NCI-H524 treated with DMSO at 0.1 percent for 48 hours (cell line): ENCODE measurements at regions not wholly inside any gene's neighbourhood (a gene's known extent, or its start where the extent isn't known, plus 50 kb on each side); places are given as distances from the start of the nearest gene placed in this dataset.

ENCODE experiments used
- DNase-seq: peaks from one replicate; lab custom pipeline; 2025; lab: John Stamatoyannopoulos, UW

DNA sequence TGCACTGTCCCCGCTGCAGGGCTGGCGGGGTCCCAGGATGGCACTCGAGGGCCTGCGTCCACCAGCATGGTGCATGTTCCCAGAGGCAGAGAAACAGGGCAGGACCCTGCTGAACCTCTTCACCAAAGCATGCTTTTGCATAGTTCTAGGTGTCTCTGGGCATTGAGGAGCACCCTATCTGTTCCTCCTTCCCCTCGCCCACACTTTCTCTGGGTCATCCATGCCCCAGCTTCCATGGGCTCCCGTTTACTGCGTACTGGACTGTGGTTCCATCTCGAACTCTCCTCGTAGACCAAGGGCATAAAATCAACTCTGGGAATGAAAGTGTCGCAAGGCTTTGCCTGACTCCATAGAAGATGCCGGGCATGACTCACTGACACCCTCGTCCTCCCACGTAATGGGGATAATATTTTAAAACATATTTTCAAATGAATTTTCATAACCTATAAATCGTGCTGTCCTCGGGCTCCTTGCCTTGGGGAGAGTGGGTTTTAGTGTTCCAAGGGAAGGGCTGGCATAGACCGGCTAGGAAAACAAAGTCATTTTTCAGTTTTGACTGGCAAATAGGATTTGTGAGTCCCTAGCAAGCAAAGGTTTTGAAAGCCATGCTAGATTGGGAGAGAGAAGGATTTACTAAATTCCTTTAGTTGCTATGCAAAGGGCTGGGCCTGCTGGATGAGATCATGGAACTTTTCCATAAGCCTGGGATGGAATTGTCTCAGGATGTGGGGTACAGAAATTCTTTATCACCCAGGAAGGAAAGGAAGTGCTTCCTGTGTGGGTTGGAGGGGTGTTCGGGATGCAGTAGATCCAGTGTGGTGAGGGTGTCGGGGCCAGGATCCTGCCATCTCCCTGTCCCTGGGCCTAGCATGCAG is 498.7 kb upstream of the MKI67 start:
- no peak for DNase-seq

DNA sequence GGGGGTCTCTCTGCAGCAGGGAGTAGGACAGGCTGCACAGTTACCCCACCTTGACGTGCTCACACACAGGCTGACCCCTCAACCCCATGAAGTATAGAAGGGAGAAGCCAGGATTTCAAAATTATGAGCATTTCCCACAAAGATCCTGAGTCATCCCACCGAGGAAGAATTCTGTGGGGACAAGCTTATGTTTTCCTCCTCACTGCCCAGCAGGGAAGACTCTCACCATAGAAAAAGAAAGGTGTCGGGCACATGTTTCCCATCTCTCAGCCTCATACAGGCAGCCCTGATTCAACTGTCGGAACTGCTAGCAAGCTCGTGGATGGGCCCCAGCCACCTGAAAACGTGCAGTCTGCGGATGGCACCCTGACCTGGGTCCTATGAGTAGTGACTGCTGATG is 499.7 kb upstream of the MKI67 start:
- no peak for DNase-seq

DNA sequence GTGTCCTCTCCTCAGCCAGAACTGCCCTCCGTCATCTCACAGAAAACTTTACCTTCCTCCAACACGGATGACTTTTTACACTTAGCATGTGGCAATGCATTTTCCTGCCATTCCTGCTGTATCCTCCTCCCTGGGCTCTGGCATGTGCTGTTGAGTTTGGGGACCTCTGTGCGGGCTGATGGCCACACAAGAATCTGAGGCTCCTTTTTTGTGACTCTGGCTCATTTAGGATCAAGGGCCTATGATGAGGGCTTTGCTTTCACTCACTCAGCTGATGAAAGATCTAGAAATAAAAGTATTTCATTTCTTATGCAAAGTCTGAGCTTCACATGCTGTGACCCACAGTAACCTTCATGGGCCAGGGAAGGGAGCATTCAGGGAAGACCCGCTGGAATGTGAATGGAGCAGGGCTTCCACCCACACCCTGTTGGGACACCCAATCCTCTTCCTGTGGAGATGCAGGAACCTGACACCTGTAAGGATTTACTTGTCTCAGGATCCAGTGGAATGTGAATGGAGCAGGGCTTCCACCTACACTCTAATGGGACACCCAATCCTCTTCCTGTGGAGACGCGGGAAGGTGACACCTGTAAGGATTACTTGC is 500.3 kb upstream of the MKI67 start:
- DNase-seq, result no peak

DNA sequence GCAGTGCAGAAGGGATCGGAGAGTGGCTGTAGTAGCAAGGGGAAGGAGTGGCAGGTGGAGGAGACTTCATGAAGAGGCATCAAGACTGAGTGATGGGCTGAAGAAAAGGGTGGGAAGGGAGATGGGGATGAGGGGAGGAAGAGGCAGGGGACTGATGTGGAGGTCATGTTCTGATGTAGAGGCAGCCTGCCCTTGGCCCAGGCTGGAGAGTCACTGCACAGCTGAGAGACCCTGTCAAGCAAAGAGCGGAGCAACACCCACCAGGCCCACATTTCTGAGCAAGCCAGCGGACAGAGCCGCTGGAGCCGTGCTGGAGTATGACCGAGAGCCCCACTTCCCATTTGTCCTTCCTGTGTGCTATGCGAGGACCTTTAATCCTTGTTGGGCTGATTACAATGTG is 501.6 kb upstream of the MKI67 start:
- no peak for DNase-seq

DNA sequence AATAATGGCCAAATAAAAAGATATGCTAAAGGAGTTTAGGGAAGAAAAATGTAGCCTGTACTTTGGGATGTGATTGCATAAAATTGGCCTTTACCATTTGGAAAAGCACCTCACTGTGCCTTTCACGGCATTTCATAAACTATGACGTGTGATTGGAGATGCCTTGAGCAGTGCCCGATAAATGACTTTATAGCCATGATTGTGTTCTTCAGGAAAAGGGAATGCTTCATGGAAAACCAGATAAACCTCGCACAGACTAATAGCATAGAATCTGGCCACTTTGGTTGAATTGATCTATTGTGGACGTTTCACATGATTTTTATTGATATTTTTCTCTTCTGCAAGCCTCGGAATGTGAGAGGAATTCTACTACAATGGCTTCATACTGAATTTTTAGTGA is 502.0 kb upstream of the MKI67 start:
- DNase-seq, result no peak

DNA sequence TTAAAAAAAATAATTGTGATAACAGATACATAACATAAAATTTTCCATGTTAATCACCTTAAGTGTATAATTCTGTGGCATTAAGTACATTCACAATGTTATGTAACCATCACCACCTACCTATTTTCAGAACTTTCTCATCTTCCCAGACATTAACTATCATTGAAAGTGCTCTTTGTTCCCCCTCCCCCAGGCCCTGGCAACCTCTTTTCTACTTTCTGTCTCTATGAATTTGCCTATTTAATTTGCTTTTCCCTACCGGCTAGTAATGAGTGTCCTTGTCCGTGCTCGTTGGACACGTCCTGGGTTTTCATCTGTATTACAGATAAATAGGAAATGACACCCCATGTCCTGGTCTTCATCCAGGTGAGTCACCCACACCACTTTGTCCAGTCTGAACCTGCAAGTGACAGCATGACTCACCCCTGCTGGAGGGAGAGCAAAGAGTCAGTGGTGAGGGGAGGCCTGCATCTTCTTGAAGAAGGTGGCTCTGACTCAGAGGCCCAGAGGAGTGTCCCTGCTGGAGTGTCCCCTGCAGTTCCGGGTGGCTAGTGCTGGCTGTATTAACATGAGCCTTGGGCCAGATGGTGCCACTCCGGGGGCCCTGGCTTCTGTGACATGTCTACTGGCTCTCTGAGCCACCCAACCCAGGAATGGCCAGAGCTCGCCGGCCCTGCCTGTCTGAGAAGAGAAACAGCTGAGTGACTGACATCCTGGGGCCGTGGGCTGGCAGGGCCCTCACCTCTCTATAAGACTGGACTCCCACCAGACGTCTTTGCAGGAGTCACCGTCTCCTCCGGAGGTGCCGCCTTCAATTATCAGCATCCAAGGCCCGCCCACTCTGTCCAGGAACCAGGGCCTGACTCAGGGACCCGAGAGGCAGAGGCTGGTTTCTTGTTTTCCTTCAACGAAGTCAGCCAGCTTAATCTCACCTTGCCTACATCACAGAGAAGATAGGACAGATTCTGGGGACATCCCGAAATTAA is 503.2 kb upstream of the MKI67 start:
- DNase-seq, result no peak

DNA sequence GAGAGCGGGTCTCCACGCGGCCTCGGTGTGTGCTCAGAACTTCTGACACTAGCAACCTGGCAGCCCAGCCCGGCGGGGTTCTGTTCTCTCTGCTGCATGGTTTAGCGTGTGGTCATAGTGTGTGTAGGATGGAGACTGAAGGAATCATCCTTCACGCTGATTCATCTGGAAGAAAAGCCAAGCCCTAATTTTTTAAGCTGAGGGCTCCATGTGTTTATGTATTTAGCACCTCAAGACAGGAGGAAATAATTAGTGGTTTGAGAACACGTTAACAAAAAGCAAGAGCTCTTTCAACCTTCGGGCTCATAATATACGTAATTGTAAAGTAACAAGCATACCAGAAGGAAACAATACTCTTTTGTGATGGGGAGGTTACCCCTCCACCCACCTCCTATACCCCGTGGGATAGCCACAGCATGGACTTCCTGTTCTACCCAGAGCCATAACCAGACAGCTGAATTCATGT is 504.6 kb upstream of the MKI67 start:
- no peak for DNase-seq

DNA sequence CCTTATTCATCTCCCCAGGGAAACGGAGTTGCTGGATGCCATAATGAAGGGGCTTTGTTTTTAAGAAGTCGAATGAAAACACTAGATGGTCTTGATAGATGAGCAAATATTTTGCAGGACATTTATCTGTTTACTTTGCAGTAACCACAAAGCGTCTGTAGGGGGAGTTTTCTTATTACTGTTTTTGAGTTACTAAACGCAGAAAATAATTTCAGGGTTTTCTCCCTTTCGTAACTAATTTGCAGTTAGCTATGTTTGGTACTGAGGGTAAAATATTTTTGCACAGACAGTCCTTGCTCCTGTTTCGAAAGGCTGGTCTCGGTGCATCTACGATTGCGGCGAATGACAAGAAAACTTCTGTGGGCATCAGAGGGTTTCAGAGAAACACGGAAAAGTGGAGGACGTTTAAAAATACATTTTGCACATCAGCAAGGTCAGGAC is 505.6 kb upstream of the MKI67 start:
- no peak for DNase-seq

DNA sequence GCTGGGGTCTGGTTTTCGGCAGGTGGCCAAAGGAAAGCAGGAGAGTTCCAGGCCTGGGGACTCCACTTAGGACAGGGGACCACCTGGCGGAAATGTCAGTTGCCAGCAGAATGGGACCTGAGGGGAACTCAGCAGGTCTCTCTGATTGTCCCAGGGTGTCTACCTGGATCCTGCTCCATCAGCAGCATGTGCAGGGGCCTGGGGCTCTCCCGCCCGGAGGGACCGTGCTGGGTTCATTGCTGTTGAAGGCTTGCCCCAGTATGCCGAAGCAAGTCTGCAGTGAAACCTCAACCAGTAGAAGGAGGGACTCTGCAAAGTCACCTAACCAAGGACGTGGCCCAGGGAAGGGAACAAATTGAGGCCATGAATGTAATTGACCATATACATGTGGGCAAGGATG is 506.5 kb upstream of the MKI67 start:
- DNase-seq, result no peak

DNA sequence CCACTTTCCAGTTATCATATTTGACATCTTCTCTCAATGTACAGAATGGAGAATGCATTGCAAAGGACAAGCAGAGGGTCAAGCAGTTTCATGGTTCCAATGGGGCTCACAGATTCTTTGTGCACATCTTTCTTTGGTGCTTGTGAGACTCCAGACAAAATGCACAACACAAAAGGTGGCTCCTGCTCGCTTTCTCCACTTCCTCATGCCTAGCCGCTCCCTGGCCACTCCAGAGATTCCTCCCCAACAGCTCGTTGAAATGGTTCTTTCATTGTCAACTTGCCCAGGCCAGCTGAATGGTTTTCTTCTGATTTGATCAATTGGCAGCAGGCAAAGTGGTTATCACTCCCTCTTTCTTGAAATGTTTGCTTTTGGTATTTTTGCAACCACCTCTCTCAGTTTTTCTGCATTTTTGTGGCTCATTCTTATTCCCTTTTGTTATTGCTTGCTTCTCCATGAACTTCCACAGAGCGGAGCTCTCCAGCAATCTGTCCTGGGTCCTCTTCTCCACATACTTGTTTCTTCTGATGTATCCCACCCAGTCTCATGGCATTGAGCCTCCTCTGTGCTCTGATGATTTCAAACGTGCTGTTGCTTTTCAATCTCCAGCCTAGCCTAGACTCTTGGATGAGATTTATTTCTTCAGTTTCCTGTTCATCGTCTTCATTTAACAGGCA is 507.8 kb upstream of the MKI67 start:
- DNase-seq, result no peak

DNA sequence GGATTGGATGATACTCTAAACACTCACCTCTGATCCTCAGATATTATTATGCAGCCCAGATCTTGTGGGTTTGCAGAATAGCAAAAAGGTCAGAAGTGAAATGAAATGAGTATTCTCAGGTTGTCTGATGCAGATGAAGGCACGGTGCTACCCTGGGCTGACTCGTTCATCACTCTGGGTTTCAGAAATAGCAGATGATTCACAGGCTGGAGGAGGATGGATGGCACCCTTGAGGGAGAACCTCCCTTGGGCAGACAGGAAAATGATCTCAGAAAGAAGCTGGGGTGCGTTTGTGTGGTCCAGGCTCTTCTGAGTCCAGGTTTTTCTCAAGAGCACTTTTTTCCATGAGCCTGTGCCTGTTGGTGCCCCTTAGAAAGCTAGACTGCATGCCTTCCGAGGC is 515.8 kb upstream of the MKI67 start:
- DNase-seq, result no peak

DNA sequence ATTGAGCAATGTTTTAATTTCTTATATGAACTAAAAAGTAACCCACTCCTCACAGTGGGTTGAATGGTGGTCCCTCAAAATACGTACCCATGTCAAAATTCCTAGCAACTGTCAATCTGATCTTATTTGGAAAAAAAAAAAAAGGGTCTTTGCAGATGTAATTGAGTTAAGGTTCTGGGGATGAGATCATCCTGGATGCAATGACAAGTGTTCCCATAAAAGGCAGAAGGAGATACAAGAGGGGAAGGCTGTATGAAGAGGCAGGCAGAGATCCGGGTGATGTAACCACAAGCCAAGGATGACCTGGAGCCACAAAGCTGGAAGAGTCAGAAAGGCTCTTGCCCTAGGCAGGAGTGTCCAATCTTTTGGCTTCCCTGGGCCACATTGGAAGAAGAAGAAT is 516.3 kb upstream of the MKI67 start:
- no peak for DNase-seq

DNA sequence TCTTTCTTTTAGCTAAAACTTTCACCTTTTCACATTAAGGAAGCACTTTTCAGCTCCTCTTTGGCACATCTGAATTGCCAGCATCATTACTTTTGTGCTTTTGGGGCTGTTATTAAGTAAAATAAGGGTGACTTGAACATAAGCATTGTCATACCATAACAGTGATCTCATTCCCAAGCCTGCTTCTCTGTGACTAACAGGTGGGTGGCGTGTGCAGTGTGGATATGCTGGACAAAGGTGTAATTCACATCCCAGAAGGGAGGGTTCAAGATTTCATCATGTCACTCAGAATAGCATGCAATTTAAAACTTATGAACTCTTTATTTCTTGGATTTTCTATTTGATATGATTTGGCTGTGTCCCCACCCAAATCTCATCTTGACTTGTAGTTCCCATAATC is 517.4 kb upstream of the MKI67 start:
- no peak for DNase-seq

DNA sequence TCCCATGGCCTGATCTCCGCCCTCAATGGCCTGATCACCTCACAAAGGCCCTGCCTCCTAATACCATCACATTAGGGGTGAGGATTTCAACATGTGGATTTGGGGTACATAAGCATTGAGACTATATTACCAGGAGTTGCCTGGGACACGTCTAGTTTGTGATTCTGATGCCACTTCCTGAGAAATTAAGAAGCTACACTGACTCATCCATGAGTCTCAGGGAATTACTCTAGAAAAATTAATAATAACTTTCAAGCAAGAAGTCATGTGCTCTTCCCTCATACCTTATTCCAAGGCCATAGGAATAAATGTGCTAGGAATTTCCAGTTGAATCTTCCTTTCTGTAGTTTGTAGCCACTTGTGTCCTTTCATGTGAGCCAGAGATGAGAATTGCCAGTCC is 519.3 kb upstream of the MKI67 start:
- no peak for DNase-seq

DNA sequence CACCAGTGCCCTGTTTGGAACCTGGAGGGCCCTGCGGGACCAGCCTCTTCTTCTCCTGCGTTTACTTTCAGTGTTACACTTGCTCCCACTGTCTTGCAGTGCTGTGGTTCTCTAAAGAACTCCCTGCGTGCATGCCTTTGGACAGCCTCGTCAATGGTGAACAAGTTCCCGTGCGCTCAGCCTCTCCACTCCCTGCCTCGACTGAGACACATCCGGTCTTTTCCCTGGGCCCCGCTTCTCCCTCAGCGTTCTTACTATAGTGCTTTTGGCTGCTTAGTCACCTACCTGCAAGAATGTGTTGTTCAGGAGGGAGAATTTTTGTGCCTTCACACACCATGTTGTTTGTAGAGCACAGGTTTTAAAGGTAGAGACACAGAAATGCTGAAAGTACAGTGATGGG is 520.7 kb upstream of the MKI67 start:
- no peak for DNase-seq

DNA sequence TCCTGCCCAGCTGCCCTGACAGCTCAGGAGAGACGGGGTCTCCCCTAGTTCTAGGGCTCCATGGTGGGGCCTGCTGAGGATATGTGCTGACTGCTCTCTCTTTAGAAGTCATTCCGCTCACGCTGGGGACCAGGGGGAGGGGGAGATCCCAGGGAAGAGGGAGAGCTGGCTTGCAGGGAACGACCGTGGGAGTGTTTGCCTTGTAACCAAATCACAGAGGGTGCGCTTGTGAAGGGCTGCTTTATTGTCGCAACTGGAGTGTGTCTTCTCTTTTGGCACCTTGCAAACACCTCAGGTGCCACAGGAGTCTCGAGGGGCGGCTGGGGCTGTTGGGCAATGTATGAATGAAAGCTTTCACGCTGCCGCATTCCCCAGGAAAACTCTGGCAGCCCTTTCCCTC is 531.3 kb upstream of the MKI67 start:
- DNase-seq, result no peak

DNA sequence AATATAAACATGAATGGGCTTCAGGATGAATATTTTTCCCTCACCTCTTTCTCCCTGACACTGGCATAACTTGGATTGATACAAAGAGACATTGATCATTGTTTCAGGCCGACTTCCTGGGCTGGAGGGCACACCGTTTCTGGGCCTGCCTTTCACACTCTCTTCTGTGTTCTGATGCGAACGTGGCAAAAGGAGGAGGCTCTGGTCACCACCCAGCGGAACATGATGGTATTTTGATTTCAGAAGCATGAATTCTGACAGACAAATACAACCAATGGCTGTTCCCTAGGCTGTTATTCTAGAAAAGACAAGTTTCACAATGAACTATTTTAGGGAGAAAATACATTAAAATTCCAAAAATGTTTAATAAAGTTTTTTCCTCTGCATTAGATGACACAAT is 534.5 kb upstream of the MKI67 start:
- no peak for DNase-seq

DNA sequence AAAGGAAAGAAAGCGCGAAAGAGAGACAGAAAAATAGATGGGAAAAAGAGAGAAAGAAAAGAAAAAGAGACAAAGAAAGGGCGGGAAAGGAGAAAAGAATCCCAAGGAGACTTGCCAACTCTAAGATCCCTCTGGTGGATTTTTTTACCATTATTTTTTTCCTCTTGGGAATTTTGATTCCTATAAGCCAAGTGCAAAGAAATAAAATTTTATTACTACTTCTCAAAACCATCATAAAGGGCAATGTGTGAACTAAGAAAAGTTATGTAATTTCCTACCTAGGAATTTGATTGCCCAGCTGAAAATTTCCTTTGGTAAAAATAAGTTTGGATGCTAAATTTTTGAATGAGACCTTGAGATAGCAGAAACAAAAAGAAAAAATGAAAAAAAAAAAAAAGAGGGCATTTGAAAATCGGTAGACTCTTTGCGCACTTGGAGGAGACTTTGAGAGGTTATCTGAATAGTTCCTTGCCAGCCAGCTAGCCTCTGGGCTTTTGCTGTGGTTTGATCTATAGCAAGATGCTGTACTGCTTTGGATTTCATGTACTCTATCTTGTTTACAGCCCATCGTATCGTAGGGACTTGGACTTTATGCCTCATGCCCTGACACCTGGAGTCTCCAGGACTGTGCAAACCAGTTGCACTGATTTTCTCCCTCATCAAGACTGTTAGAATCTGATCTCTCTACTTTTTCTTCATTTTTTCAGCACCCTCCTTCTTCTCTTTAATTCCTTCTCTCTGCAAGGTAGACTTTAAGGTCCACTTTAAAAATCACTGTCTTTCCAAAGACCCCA is 535.4 kb upstream of the MKI67 start:
- DNase-seq, result no peak

DNA sequence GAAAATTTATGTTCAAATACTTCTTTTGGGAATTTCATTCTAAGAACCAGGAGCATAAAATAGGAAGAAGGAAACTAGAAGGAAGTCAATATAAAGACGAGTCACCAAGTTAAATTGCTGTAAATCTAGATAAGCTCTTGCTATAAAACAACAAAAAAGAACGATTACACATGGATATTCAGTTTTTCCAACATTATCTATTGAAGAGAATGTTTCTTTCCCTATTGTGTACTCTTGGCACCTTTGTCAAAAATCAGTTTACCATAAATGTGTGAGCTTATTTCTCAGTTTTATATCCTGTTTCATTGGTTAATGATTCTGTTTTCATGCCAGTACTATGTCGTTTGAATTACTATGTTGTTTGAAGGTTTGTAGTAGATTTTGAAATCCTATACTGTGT is 536.3 kb upstream of the MKI67 start:
- no peak for DNase-seq

DNA sequence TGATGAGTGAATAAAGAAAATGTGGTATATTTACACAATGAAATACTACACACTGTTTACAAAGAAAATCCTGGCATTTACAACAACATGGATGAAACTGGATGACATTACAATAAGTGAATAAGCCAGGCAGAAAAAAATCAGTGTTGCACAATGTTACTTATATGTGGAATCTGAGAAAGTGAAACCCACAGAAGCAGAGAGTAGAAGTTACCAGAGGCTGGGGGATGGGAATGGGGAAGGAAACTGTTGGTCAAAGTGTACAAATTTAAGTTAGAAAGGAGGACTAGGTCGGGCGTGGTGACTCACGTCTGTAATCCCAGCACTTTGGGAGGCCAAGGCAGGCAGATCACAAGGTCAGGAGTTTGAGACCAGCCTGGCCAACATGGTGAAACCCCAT is 538.5 kb upstream of the MKI67 start:
- DNase-seq, result no peak

DNA sequence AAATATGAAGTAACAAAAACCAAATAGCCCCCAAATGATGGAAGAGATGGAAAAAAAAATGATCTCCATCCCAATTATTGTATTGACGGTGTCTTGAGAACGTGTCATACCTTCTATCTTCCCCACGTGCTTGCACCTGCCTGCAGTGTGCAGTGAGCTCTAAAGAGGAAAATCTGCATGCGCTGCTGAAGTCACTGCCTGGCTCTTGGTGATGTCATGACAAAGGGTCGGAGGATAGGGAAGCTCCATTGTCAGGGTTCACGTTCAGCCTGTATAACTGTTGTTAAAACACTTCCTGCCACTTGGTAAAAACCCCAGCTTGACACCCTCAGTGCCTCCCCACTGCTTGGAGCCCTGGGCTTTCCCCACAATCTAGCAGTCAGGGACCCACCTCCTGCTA is 549.2 kb upstream of the MKI67 start:
- DNase-seq, result no peak
